DOHH2 (cell line): ENCODE measurements at regions not wholly inside any gene's neighbourhood (a gene's known extent, or its start where the extent isn't known, plus 50 kb on each side); places are given as distances from the start of the nearest gene placed in this dataset.

ENCODE experiments used
- H3F3A ChIP-seq: fragments of 200-600 bp; sonication (generic), shearing (Covaris generic); 2 replicates; pipeline ENCODE4 v1.6.0; 2016; ENCODE audit warnings: antibody characterized with exemption, mild to moderate bottlenecking; ENCODE audit not compliant: control insufficient read depth, insufficient read depth
- H3K27ac ChIP-seq: fragments of 200-600 bp; sonication (generic); 2 replicates; pipeline ENCODE4 v1.5.1; 2014; ENCODE audit warnings: low read depth, mild to moderate bottlenecking, low read length, moderate library complexity
- H3K27me3 ChIP-seq: fragments of 200-600 bp; sonication (generic); 2 replicates; pipeline ENCODE4 v1.6.1; 2014; ENCODE audit warnings: mild to moderate bottlenecking, low read length, mixed read lengths; ENCODE audit not compliant: control insufficient read depth
- H3K36me3 ChIP-seq: fragments of 200-600 bp; sonication (generic); 2 replicates; pipeline ENCODE4 v1.6.1; 2014; ENCODE audit warnings: mild to moderate bottlenecking, low read length, moderate library complexity, mixed read lengths; ENCODE audit not compliant: control insufficient read depth
- H3K4me1 ChIP-seq: fragments of 200-600 bp; sonication (generic); 2 replicates; pipeline ENCODE4 v1.6.1; 2014; ENCODE audit warnings: mild to moderate bottlenecking, low read length, mixed read lengths; ENCODE audit not compliant: control insufficient read depth
- H3K4me2 ChIP-seq: fragments of 200-600 bp; sonication (generic); 2 replicates; pipeline ENCODE4 v1.6.0; 2014; ENCODE audit warnings: mild to moderate bottlenecking, low read length, moderate library complexity
- H3K4me3 ChIP-seq: fragments of 200-600 bp; sonication (generic); 2 replicates; pipeline ENCODE4 v1.5.1; 2014; ENCODE audit warnings: mild to moderate bottlenecking, low read length, mixed read lengths
- H3K79me2 ChIP-seq: fragments of 200-600 bp; sonication (generic); 2 replicates; pipeline ENCODE4 v1.6.1; 2014; ENCODE audit warnings: mild to moderate bottlenecking, low read length, mixed read lengths; ENCODE audit not compliant: control insufficient read depth
- H3K9me2 ChIP-seq: fragments of 200-600 bp; sonication (generic); replicated peaks from 2 replicates; pipeline ENCODE4 v1.6.1; 2014; ENCODE audit warnings: mild to moderate bottlenecking, low read length, mixed read lengths; ENCODE audit not compliant: control insufficient read depth
- H3K9me3 ChIP-seq: fragments of 200-600 bp; sonication (generic); 2 replicates; pipeline ENCODE4 v1.6.1; 2014; ENCODE audit warnings: antibody characterized with exemption, low read length, mixed read lengths; ENCODE audit not compliant: control insufficient read depth, insufficient read depth
- H4K20me1 ChIP-seq: fragments of 200-600 bp; sonication (generic); 2 replicates; pipeline ENCODE4 v1.6.0; 2014; ENCODE audit warnings: low read depth, mild to moderate bottlenecking, antibody characterized with exemption, low read length, moderate library complexity; ENCODE audit not compliant: control insufficient read depth, insufficient read depth
- EZH2phosphoT487 ChIP-seq: fragments of 200-600 bp; sonication (generic); IDR thresholded peaks from 2 replicates; pipeline ENCODE4 v1.6.1; 2017; ENCODE audit warnings: borderline replicate concordance, mild to moderate bottlenecking, antibody characterized with exemption, low read length, moderate library complexity, mixed read lengths
- TF ChIP-seq, protein P1 (sequence below): fragments of 200-600 bp; sonication (generic); IDR thresholded peaks from one replicate; pipeline ENCODE4 v1.5.1; 2014; ENCODE audit warnings: antibody characterized with exemption, mild to moderate bottlenecking, low read depth, low read length; ENCODE audit not compliant: poor library complexity, severe bottlenecking

DNA sequence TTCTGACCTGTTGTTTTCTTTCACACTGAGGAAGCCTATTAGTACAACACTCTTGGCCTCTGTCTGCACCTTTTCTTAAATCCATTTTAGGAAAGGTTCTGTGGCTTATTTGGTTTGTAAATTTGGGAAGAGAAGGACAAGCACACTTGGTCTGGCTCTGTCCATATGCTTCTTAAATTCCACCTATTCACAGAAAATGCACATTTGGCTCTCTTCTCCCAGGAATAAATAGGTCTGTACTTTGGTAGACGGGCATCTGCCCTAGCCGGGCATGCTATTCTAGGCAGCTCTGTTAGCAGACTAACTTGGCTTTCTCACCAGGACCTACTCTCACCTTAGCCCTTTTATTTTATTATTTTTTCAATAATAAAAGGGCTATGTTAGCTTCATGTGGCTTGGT lies 1211.8 kb upstream of the SLC39A10 start:
- no peaks in the 10 kb centered on the region for H3K9me2 ChIP-seq
- no peaks in the 10 kb centered on the region for H3K79me2 ChIP-seq
- H3F3A ChIP-seq: no peaks in the 10 kb centered on the region
- H3K4me3 ChIP-seq: no peak overlapping the region
- H3K9me3 ChIP-seq: no peaks in the 10 kb centered on the region
- no peaks in the 10 kb centered on the region for H4K20me1 ChIP-seq
- no peak overlapping the region for H3K27ac ChIP-seq
- no peaks in the 10 kb centered on the region for H3K27me3 ChIP-seq
- H3K36me3 ChIP-seq: no peaks in the 10 kb centered on the region
- TF ChIP-seq, protein P1, sequence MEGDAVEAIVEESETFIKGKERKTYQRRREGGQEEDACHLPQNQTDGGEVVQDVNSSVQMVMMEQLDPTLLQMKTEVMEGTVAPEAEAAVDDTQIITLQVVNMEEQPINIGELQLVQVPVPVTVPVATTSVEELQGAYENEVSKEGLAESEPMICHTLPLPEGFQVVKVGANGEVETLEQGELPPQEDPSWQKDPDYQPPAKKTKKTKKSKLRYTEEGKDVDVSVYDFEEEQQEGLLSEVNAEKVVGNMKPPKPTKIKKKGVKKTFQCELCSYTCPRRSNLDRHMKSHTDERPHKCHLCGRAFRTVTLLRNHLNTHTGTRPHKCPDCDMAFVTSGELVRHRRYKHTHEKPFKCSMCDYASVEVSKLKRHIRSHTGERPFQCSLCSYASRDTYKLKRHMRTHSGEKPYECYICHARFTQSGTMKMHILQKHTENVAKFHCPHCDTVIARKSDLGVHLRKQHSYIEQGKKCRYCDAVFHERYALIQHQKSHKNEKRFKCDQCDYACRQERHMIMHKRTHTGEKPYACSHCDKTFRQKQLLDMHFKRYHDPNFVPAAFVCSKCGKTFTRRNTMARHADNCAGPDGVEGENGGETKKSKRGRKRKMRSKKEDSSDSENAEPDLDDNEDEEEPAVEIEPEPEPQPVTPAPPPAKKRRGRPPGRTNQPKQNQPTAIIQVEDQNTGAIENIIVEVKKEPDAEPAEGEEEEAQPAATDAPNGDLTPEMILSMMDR: no peak
- TF ChIP-seq EZH2phosphoT487: no peak
- H3K4me2 ChIP-seq: no peak overlapping the region
- H3K4me1 ChIP-seq: no peaks in the 10 kb centered on the region

DNA sequence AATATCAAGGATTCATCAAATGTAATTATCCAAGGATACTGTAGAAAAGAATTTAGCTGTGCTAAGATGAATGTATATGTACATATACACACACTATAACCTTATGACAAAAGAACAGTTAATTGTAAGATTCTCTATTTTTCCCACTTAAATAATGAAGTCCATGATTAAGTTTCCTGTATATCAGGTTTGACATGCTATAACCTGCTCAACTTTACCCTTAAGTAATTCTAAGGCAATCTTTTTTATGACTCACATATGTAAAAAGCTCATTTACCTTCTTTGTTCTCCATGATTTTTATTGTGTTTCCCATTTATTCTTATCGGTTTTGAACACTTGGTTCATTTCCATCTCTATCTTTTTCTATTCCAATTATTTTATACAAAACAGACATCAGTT lies 1213.1 kb upstream of the SLC39A10 start:
- H3K27ac ChIP-seq: no peak overlapping the region
- H4K20me1 ChIP-seq: no peaks in the 10 kb centered on the region
- no peak for TF ChIP-seq EZH2phosphoT487
- TF ChIP-seq, protein P1: no peak

DNA sequence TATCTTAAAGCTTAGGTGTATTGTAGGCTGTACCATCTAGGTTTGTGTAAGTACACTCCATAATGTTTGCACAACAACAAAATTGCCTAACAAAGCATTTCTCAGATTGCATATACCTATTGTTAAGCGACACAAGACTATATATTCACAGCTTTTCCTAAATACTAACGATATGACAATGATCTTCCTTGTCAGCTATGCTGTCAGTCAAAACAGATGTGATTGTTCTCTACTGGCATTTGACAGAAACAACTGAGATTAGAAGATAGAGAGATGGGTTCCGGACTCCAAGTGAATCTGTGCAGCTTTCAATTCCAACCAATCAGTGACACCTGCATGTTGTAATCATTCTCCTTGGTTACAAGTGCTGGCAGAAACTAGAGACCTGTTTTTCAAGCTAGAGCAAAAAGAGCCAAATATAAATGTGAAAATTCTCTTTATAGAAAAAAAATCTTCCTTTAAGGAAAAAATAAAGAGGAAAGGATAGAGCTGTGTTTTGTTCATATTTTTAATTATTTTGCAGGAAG lies 1232.3 kb upstream of the SLC39A10 start:
- Histone ChIP-seq H4K20me1 (no peaks in the 10 kb centered on the region), H3K4me2 (no peak overlapping the region), H3K4me3 (no peak overlapping the region), H3K79me2 (no peaks in the 10 kb centered on the region), H3K9me3 (no peaks in the 10 kb centered on the region), H3K27ac (no peak overlapping the region), H3F3A (no peaks in the 10 kb centered on the region), H3K9me2 (no peaks in the 10 kb centered on the region), H3K36me3 (no peaks in the 10 kb centered on the region), H3K4me1 (no peaks in the 10 kb centered on the region), H3K27me3 (no peaks in the 10 kb centered on the region)
- TF ChIP-seq, protein P1: no peak
- no peak for TF ChIP-seq EZH2phosphoT487

More for the DNA sequence above, 1213.1 kb upstream of the SLC39A10 start:
- Histone ChIP-seq H3K36me3 (no peaks in the 10 kb centered on the region), H3F3A (no peaks in the 10 kb centered on the region), H3K27me3 (no peaks in the 10 kb centered on the region), H3K4me3 (no peak overlapping the region), H3K4me1 (no peaks in the 10 kb centered on the region), H3K9me2 (no peaks in the 10 kb centered on the region), H3K9me3 (no peaks in the 10 kb centered on the region), H3K79me2 (no peaks in the 10 kb centered on the region), H3K4me2 (no peak overlapping the region)

DNA sequence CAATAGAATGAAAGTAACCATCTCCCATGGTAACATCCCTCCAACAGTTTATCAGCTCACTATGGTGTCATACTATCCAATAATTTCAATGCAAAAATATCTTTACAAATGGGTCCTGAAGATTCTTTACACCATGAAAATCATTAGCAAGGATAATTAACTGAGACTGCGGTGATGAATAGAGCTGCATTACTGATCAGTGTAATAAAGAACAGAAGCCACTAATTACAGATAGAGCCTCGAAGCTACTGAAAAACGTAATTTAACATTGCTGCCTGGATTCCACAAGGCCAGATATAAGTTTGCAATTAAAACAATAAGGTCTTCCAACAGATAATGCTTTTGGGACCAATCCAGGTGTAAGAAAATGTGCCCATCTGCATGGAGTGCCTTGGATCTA lies 1245.8 kb upstream of the SLC39A10 start:
- H3F3A ChIP-seq: no peaks in the 10 kb centered on the region
- H3K79me2 ChIP-seq: no peaks in the 10 kb centered on the region
- TF ChIP-seq, protein P1: no peak
- TF ChIP-seq EZH2phosphoT487: no peak
- no peaks in the 10 kb centered on the region for H3K36me3 ChIP-seq
- H3K27ac ChIP-seq: no peak overlapping the region
- H3K27me3 ChIP-seq: no peaks in the 10 kb centered on the region
- no peak overlapping the region for H3K4me2 ChIP-seq
- no peaks in the 10 kb centered on the region for H3K9me2 ChIP-seq
- no peaks in the 10 kb centered on the region for H3K9me3 ChIP-seq
- no peak overlapping the region for H3K4me3 ChIP-seq
- H4K20me1 ChIP-seq: no peaks in the 10 kb centered on the region
- no peaks in the 10 kb centered on the region for H3K4me1 ChIP-seq
